ENCODE measurements at regions not wholly inside any gene's neighbourhood (a gene's known extent, or its start where the extent isn't known, plus 50 kb on each side); places are given as distances from the start of the nearest gene placed in this dataset.
"Not testable (repeated sequence)": the region's sequence is repeated elsewhere in the genome, so short reads cannot be mapped to it uniquely, and the experiment has no call there.

- Histone ChIP-seq H3K27ac (ENCODE audit: low read depth in 1 of 2, low read length in 2 of 2) (no peak overlapping the region), H3K9me3 (ENCODE audit: control insufficient read depth in 4 of 4, low read length in 3 of 4) (peaks cover 0 to 5% (median 2%) of the 10 kb centered on the region in 4 donors), H3K9ac (ENCODE audit: low read depth in 1 of 2, low read length in 2 of 2) (no peak overlapping the region), H3K4me3 (ENCODE audit: low read depth in 1 of 3, low read length in 3 of 3) (no peak overlapping the region), H3K27me3 (ENCODE audit: control insufficient read depth in 4 of 4, insufficient read depth in 4 of 4, low read length in 3 of 4) (no peaks in the 10 kb centered on the region), H3K4me1 (ENCODE audit: control insufficient read depth in 4 of 4, insufficient read depth in 4 of 4, low read length in 3 of 4) (no peaks in the 10 kb centered on the region), H3K36me3 (ENCODE audit: control insufficient read depth in 4 of 4, insufficient read depth in 3 of 4, low read depth in 1 of 4, low read length in 3 of 4) (no peaks in the 10 kb centered on the region)
- no peak for TF ChIP-seq RAD21 (IDR thresholded peaks at IDR 0.05)
- TF ChIP-seq RXRA (IDR thresholded peaks at IDR 0.05), result no peak
- TF ChIP-seq, protein P1, sequence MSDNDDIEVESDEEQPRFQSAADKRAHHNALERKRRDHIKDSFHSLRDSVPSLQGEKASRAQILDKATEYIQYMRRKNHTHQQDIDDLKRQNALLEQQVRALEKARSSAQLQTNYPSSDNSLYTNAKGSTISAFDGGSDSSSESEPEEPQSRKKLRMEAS (IDR thresholded peaks at IDR 0.05), result no peak
- no peak for TF ChIP-seq EGR1 (IDR thresholded peaks at IDR 0.05; ENCODE audit: low read depth in 2 of 2)
- TF ChIP-seq FOXA2 (IDR thresholded peaks at IDR 0.05), result no peak
- TF ChIP-seq, protein P2, sequence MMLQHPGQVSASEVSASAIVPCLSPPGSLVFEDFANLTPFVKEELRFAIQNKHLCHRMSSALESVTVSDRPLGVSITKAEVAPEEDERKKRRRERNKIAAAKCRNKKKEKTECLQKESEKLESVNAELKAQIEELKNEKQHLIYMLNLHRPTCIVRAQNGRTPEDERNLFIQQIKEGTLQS (IDR thresholded peaks at IDR 0.05), result no peak
- no peak for TF ChIP-seq NR2F2 (IDR thresholded peaks at IDR 0.05)
- TF ChIP-seq, protein P3, sequence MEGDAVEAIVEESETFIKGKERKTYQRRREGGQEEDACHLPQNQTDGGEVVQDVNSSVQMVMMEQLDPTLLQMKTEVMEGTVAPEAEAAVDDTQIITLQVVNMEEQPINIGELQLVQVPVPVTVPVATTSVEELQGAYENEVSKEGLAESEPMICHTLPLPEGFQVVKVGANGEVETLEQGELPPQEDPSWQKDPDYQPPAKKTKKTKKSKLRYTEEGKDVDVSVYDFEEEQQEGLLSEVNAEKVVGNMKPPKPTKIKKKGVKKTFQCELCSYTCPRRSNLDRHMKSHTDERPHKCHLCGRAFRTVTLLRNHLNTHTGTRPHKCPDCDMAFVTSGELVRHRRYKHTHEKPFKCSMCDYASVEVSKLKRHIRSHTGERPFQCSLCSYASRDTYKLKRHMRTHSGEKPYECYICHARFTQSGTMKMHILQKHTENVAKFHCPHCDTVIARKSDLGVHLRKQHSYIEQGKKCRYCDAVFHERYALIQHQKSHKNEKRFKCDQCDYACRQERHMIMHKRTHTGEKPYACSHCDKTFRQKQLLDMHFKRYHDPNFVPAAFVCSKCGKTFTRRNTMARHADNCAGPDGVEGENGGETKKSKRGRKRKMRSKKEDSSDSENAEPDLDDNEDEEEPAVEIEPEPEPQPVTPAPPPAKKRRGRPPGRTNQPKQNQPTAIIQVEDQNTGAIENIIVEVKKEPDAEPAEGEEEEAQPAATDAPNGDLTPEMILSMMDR (IDR thresholded peaks at IDR 0.05; ENCODE audit: low read depth, low read length, missing input control), result no peak
- no peak for TF ChIP-seq TAF1 (conservative IDR thresholded peaks at IDR 0.05)
- no peak for TF ChIP-seq YY1 (IDR thresholded peaks at IDR 0.05)
- TF ChIP-seq GABPA (IDR thresholded peaks at IDR 0.05 in 1 of 2, conservative IDR thresholded peaks at IDR 0.05 in 1 of 2), result no peak
- TF ChIP-seq, protein P4, sequence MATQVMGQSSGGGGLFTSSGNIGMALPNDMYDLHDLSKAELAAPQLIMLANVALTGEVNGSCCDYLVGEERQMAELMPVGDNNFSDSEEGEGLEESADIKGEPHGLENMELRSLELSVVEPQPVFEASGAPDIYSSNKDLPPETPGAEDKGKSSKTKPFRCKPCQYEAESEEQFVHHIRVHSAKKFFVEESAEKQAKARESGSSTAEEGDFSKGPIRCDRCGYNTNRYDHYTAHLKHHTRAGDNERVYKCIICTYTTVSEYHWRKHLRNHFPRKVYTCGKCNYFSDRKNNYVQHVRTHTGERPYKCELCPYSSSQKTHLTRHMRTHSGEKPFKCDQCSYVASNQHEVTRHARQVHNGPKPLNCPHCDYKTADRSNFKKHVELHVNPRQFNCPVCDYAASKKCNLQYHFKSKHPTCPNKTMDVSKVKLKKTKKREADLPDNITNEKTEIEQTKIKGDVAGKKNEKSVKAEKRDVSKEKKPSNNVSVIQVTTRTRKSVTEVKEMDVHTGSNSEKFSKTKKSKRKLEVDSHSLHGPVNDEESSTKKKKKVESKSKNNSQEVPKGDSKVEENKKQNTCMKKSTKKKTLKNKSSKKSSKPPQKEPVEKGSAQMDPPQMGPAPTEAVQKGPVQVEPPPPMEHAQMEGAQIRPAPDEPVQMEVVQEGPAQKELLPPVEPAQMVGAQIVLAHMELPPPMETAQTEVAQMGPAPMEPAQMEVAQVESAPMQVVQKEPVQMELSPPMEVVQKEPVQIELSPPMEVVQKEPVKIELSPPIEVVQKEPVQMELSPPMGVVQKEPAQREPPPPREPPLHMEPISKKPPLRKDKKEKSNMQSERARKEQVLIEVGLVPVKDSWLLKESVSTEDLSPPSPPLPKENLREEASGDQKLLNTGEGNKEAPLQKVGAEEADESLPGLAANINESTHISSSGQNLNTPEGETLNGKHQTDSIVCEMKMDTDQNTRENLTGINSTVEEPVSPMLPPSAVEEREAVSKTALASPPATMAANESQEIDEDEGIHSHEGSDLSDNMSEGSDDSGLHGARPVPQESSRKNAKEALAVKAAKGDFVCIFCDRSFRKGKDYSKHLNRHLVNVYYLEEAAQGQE (IDR thresholded peaks at IDR 0.05), result no peak
- DNase-seq (ENCODE audit: low spot score), result no peak
- WGBS, result 63% methylated on average over 4 of the region's 4 CpGs
Measured at GRCh38 chr10:9853405-9854355, 1164.0 kb upstream of the CELF2 start.

GRCh38 chr10:9855451-9855850 is 1162.2 kb upstream of the CELF2 start:
- not testable (repeated sequence) for H3K27me3 ChIP-seq (ENCODE audit: control insufficient read depth in 4 of 4, insufficient read depth in 4 of 4, low read length in 3 of 4); H3K36me3 ChIP-seq (ENCODE audit: control insufficient read depth in 4 of 4, insufficient read depth in 3 of 4, low read depth in 1 of 4, low read length in 3 of 4); H3K9ac ChIP-seq (ENCODE audit: low read depth in 1 of 2, low read length in 2 of 2); H3K9me3 ChIP-seq (ENCODE audit: control insufficient read depth in 4 of 4, low read length in 3 of 4); H3K4me1 ChIP-seq (ENCODE audit: control insufficient read depth in 4 of 4, insufficient read depth in 4 of 4, low read length in 3 of 4); H3K27ac ChIP-seq (ENCODE audit: low read depth in 1 of 2, low read length in 2 of 2); DNase-seq (ENCODE audit: low spot score); H3K4me3 ChIP-seq (ENCODE audit: low read depth in 1 of 3, low read length in 3 of 3)
- 92% methylated on average over 22 of the region's 22 CpGs for WGBS
